ENCODE measurements at regions not wholly inside any gene's neighbourhood (a gene's known extent, or its start where the extent isn't known, plus 50 kb on each side); places are given as distances from the start of the nearest gene placed in this dataset.
"Not testable (repeated sequence)": the region's sequence is repeated elsewhere in the genome, so short reads cannot be mapped to it uniquely, and the experiment has no call there.

DNA sequence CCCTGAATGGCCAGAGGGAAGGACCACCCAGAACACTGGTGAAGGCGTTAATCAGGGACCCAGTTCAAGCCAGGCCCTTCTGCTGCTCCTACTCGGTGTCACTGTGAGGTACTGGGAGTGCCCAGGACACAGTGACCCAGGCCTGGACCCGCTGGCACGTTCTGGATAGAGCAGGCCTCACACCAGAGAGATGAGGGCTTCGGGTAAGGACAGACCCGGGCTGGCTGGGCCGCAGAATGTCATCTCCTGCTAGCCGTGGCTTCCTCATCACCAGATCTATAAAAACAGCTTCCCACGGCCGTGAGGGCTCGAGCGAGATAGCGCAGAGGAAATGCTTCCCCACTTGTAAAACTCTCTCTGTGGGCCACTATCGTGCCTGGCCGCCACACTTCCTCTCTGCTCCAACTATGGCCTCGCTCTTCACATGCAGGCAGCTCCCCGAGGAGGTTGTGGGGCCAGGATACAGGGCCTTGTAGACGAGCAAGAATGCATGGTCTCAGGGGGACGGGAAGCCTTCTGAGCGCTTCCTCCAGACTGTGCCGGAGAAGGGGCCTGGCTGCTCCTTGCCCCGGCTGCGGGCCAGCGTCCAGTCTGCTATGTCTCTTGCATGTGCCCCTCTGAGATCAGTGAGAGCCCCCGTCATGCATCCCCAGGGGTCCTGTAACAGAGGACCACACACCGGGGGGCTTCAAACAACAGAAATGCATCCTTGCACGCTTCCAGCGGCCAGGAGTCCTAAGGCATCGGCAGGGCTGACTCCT, 161.6 kb upstream of the ZNF469 start:
- H3K4me1 ChIP-seq (ENCODE audit: insufficient read depth, low read length); H3K27ac ChIP-seq (ENCODE audit: low read depth, low read length); H3K9me3 ChIP-seq (ENCODE audit: low read length); H3K4me3 Mint-ChIP-seq; H3K27me3 ChIP-seq (ENCODE audit: insufficient read depth, low read length, poor library complexity, severe bottlenecking); H3K27ac Mint-ChIP-seq; H3K36me3 Mint-ChIP-seq; H3K4me1 Mint-ChIP-seq; CTCF ChIA-PET; DNase-seq; POLR2A ChIA-PET; H3K4me3 ChIP-seq (ENCODE audit: low read length); H3K36me3 ChIP-seq (ENCODE audit: insufficient read depth, low read length): not testable (repeated sequence)
- H3K9me3 Mint-ChIP-seq = peaks cover 0 to 12% (median 9%) of the 10 kb centered on the region in 5 donors
- peaks cover 22 to 23% of the 10 kb centered on the region in 2 donors for H3K27me3 Mint-ChIP-seq

DNA sequence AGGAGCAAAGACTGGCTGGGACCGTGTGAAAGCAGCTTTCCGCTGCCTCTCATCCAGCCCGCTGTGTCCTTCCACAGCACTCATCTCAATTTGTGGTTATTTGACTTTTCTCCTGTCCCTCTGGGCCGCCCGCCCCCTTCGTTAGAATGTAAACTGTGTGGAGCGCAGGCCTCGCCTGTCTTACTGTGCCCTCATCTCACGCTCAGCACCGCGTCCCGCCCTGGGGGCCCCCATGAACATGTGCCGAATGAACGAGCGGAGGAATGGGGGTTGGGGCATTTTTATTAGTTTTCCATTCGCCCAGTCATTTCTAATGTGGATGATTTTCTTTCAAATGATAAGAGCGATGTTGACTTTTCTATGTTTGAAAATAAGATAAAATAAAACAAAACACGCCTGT, 159.1 kb upstream of the ZNF469 start:
- H3K27me3 ChIP-seq (ENCODE audit: insufficient read depth, low read length, poor library complexity, severe bottlenecking); H3K36me3 ChIP-seq (ENCODE audit: insufficient read depth, low read length); CTCF ChIA-PET; H3K4me3 Mint-ChIP-seq; H3K4me3 ChIP-seq (ENCODE audit: low read length); H3K27ac Mint-ChIP-seq; H3K27ac ChIP-seq (ENCODE audit: low read depth, low read length); H3K9me3 ChIP-seq (ENCODE audit: low read length); H3K4me1 Mint-ChIP-seq; H3K4me1 ChIP-seq (ENCODE audit: insufficient read depth, low read length); H3K9me3 Mint-ChIP-seq; POLR2A ChIA-PET; DNase-seq; H3K36me3 Mint-ChIP-seq: not testable (repeated sequence)
- H3K27me3 Mint-ChIP-seq = peaks cover 22 to 23% of the 10 kb centered on the region in 2 donors

DNA sequence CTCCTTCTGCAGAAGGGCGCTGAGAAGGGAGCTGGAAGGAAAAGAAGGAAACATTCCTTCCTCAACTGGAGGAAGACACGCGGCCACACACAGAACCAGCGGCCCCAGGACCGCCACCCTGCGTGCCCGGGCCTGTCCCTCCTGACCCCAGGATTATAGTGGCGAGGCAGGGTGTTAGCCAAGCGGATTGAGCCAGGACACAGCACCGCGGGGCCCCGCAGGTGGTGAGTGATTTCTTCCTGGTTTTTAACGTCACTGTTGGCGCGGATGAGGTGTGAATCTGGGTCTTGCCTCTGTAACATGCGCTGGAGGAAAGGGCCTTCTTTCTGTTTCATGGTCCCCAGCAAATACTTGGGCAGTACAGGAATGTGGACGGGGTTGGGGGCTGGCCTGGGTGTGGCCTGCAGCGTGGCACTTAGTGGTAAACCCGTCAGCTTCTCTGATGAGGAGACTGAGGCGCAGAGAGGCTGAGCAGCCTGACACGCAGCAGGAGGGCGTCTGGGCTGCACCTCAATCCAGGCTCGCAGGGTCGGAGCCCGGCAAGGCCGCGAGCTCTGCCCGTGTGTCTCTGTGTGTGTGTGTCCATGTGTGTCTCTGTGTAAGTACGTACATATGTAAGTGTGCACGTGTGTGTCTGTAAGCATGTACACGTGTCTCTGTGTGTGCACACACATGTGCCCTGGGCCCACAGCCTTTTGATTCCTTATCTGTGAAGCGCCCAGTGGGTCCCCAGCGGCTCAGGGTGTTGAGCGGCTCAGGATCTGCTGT, 158.4 kb upstream of the ZNF469 start:
- DNase-seq; H3K36me3 Mint-ChIP-seq; H3K9me3 Mint-ChIP-seq; H3K4me1 ChIP-seq (ENCODE audit: insufficient read depth, low read length); H3K9me3 ChIP-seq (ENCODE audit: low read length); H3K27ac ChIP-seq (ENCODE audit: low read depth, low read length); H3K36me3 ChIP-seq (ENCODE audit: insufficient read depth, low read length); H3K4me1 Mint-ChIP-seq; H3K27me3 ChIP-seq (ENCODE audit: insufficient read depth, low read length, poor library complexity, severe bottlenecking); H3K4me3 Mint-ChIP-seq; CTCF ChIA-PET; H3K27ac Mint-ChIP-seq; H3K4me3 ChIP-seq (ENCODE audit: low read length); POLR2A ChIA-PET: not testable (repeated sequence)
- H3K27me3 Mint-ChIP-seq = peaks cover 22 to 23% of the 10 kb centered on the region in 2 donors

DNA sequence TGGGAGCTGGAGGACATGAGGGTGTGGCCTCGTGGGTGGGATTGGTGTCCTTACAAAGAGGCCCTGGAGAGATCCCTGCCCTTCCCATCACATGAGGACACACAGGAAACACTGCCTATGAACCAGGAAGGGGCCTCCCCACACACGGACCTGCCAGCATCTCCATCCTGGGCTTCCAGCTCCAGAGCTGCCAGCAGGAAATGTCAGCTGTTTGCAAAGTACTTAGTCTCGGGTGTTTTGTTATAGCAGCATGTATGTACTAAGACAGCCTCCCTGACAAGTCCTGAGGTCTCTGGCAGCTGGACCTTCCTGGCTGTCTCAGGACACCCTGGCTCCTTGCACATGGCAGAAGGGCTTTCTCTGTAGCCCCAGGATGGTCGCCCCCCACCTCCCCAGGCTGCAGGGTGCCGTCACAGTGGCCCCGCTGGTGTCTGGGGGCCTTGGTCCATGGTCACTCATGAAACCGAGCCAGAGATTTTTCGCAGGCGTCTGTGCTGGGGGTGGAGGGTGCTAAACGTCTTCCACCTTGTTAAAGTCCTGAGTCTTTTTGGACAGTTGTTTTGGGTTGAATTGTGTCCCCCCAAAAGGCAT, 157.0 kb upstream of the ZNF469 start:
- H3K27ac Mint-ChIP-seq; H3K9me3 ChIP-seq (ENCODE audit: low read length); H3K4me3 ChIP-seq (ENCODE audit: low read length); H3K4me1 Mint-ChIP-seq; H3K9me3 Mint-ChIP-seq; H3K4me1 ChIP-seq (ENCODE audit: insufficient read depth, low read length); DNase-seq; H3K27ac ChIP-seq (ENCODE audit: low read depth, low read length); CTCF ChIA-PET; H3K36me3 Mint-ChIP-seq; H3K36me3 ChIP-seq (ENCODE audit: insufficient read depth, low read length); H3K27me3 ChIP-seq (ENCODE audit: insufficient read depth, low read length, poor library complexity, severe bottlenecking); H3K4me3 Mint-ChIP-seq; POLR2A ChIA-PET: not testable (repeated sequence)
- H3K27me3 Mint-ChIP-seq = peaks cover 12 to 13% of the 10 kb centered on the region in 2 donors

DNA sequence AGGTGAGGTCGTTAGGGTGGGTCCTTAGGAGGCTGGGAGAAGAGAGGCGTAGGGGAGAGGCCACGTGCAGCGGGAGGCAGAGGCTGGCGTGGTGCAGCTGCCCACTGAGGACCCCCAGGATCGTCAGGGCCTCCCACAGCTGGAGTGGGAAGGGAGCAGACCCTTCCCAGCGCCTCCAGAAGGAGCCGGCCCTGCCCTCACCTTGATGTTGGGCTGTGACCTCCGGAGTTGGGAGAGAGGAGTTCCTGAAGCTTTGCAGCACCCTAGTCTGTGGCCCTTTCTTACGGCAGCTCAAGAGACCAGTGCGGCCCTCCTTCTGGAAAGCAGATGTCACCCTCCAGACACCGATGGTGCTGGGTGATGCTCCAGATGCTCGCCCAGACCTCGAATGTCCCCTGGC, 156.5 kb upstream of the ZNF469 start:
- H3K9me3 ChIP-seq (ENCODE audit: low read length); H3K27ac ChIP-seq (ENCODE audit: low read depth, low read length); H3K4me3 ChIP-seq (ENCODE audit: low read length); H3K27me3 ChIP-seq (ENCODE audit: insufficient read depth, low read length, poor library complexity, severe bottlenecking); H3K4me3 Mint-ChIP-seq; H3K36me3 ChIP-seq (ENCODE audit: insufficient read depth, low read length); CTCF ChIA-PET; H3K4me1 Mint-ChIP-seq; DNase-seq; POLR2A ChIA-PET; H3K36me3 Mint-ChIP-seq; H3K9me3 Mint-ChIP-seq; H3K4me1 ChIP-seq (ENCODE audit: insufficient read depth, low read length); H3K27me3 Mint-ChIP-seq: not testable (repeated sequence)
- peak overlapping the region in 1 of 8 donors; percentile 63 for H3K27ac Mint-ChIP-seq

DNA sequence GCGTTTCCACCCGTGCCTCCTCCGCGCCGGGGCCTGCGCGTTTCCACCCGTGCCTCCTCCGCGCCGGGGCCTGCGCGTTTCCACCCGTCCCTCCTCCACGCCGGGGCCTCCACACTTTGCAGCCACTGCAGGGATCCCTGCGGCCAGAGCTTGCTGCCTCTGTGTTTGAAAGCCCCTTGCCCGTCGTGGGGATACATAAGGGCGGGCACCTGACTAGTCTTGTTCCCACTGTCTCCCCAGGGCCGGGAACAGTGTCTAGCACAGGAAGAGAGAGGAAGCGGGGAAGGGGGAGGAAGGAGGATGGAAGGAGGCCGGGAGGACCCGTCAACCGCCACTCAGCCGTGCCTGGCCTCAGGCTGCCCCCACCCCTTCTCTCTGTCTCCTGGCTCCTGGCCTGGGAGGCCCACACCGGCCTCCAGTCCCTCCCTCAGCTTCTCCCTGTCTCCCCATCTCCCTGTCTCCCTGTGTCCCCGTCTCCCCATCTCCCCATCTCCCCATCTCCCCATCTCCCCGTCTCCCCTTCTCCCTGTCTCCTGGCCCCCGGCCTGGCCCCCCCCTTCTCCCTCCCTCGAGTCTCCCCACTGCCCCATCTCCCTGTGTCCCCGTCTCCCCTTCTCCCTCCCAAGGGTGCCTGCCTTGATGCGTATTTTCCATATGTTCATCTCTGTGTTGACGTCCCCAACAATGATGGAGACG, 155.6 kb upstream of the ZNF469 start:
- H3K27me3 Mint-ChIP-seq; H3K36me3 Mint-ChIP-seq; H3K4me1 ChIP-seq (ENCODE audit: insufficient read depth, low read length); H3K4me1 Mint-ChIP-seq; DNase-seq; H3K9me3 ChIP-seq (ENCODE audit: low read length); CTCF ChIA-PET; H3K27ac ChIP-seq (ENCODE audit: low read depth, low read length); H3K4me3 Mint-ChIP-seq; POLR2A ChIA-PET; H3K9me3 Mint-ChIP-seq; H3K27ac Mint-ChIP-seq; H3K27me3 ChIP-seq (ENCODE audit: insufficient read depth, low read length, poor library complexity, severe bottlenecking); H3K36me3 ChIP-seq (ENCODE audit: insufficient read depth, low read length); H3K4me3 ChIP-seq (ENCODE audit: low read length): not testable (repeated sequence)

DNA sequence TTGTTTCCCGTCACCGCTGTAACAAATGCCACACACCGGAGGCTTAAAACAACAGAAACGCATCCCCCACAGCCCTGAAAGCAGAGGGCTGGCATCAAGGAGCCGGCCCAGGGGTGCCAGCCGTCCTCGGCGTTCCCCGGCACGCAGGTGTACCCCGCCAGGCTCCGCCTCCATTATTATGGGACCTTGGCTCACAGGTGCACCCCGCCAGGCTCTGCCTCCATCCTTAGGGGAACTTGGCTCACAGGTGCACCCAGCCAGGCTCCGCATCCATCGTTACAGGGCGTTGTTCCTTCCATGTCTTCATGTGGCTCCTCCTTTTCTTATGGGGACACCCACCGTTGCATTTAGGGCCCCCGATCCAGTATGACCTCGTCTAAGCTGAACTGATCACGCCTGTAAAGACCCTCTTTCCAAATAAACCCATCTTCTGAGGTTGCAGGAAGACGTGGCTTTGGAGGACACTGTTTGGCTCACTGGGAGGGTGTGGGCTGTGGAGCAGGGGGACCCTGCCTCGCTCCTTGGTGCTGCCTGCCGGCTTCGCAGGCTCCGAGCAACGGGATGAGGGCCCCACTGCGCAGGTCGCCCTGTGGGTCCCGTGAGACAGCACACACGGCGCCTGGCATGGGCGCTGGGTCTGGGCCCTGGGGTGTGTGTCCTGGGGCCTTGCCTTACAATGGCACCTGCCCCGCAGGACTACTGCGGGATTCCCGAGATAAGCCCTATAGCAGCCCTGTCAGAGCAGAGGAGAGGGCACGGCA, 154.9 kb upstream of the ZNF469 start:
- H3K36me3 Mint-ChIP-seq; H3K4me3 Mint-ChIP-seq; H3K9me3 ChIP-seq (ENCODE audit: low read length); H3K4me1 ChIP-seq (ENCODE audit: insufficient read depth, low read length); H3K27me3 Mint-ChIP-seq; POLR2A ChIA-PET; DNase-seq; H3K4me1 Mint-ChIP-seq; H3K27ac Mint-ChIP-seq; H3K9me3 Mint-ChIP-seq; CTCF ChIA-PET; H3K4me3 ChIP-seq (ENCODE audit: low read length); H3K27me3 ChIP-seq (ENCODE audit: insufficient read depth, low read length, poor library complexity, severe bottlenecking); H3K27ac ChIP-seq (ENCODE audit: low read depth, low read length); H3K36me3 ChIP-seq (ENCODE audit: insufficient read depth, low read length): not testable (repeated sequence)

DNA sequence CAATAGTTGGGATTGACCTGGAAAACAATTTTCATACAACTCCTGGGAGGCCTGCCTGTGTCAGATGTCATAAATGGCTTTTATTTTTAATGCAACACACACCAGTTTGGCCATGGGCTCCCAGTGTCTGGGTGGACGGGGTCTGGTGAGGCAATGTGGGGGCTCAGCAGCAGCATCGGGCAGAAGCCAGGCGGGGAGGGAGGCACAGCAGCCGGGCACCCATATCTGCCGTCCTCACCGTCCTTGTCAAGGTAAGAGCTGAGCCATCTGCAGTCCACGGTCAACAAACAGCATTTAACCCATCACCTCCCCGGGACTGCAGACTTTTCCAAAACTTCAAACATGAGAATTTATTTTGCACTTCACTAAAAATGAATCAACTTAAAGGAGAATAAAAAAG, 154.0 kb upstream of the ZNF469 start:
- H3K9me3 ChIP-seq (ENCODE audit: low read length); H3K27ac ChIP-seq (ENCODE audit: low read depth, low read length); H3K4me1 Mint-ChIP-seq; H3K4me3 Mint-ChIP-seq; H3K4me3 ChIP-seq (ENCODE audit: low read length); H3K9me3 Mint-ChIP-seq; H3K36me3 ChIP-seq (ENCODE audit: insufficient read depth, low read length); H3K36me3 Mint-ChIP-seq; H3K27me3 ChIP-seq (ENCODE audit: insufficient read depth, low read length, poor library complexity, severe bottlenecking); H3K27me3 Mint-ChIP-seq; DNase-seq; H3K4me1 ChIP-seq (ENCODE audit: insufficient read depth, low read length); CTCF ChIA-PET; POLR2A ChIA-PET; H3K27ac Mint-ChIP-seq: not testable (repeated sequence)
